ENCODE measurements at regions not wholly inside any gene's neighbourhood (a gene's known extent, or its start where the extent isn't known, plus 50 kb on each side); places are given as distances from the start of the nearest gene placed in this dataset.
A peak's percentile ranks its signal among the peaks of the same experiment; 100 is the strongest.

DNA sequence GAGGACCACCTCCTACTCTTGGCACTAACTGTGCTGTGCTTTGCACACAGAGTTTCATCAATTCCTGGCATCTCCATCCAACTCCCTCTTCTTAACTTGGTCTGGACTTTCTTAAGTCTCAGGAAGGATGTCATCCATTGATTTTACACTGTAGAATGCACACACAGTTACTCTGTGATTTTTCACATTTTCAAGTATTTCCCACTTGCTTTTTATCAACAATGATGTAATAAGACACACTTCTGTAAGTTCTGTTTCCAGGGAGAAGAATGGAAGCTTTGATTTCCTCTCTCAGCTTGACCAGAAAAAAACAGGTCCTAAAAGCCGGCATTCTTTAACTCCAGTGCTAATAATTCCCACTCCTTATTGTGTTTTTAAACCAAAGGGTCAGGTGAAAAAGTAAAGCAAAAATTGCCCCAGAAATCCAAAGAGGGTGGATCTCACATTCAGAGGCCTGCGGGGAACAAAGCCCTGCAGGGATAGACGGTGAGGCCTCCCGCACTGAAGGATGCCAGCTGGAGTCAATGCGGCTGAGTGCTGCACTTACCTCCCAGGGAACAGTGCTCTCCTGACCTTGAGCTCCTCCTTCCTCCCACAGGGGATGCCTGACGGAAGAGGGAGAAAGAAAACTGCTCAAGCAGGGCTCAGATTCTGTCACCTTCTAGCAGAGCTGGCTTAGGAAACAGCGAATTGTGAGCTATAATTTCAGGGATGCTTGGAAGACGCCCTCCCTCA is 83.1 kb downstream of the PDCL3 start:
- H3K79me2 ChIP-seq (ENCODE audit: control insufficient read depth, insufficient read depth, low read length) = no peaks in the 10 kb centered on the region
- POLR2A ChIA-PET = interaction anchor here (0.6 kb wide), 1 partner anchor 1953 kb away, joined by 3 read pairs; no protein-coding TSS in a partner anchor
- H2AFZ ChIP-seq (ENCODE audit: control insufficient read depth, low read depth, low read length) = no peak overlapping the region
- RAD21 ChIA-PET (ENCODE audit: unreplicated experiment) = no interaction called here
- intact Hi-C loops (cut with micrococcal nuclease; ENCODE audit: unreplicated experiment) = no loop called here
- CTCF ChIA-PET = no interaction called here
- no peak for FAIRE-seq
- H3K27ac ChIP-seq (ENCODE audit: control insufficient read depth, insufficient read depth) = no peak overlapping the region
- BruUV-seq (replicated peaks) = no TSS peak
- no peaks in the 10 kb centered on the region for H3K4me1 ChIP-seq (ENCODE audit: control insufficient read depth, insufficient read depth, low read length)
- H3K9ac ChIP-seq (ENCODE audit: control insufficient read depth, insufficient read depth, low read length) = no peak overlapping the region
- no peak for TF ChIP-seq IRF3 (IDR thresholded peaks at IDR 0.05)
- in situ Hi-C loops (cut with MboI) = no loop called here
- no peak overlapping the region for H3K4me3 ChIP-seq
- no peak for ATAC-seq
- WGBS (ENCODE audit: insufficient coverage, insufficient replicate concordance, low lambda C conversion rate, missing lambda C conversion rate) = 57% methylated on average over 8 of the region's 8 CpGs
- no peaks in the 10 kb centered on the region for H3K36me3 ChIP-seq (ENCODE audit: control insufficient read depth in 2 of 2, insufficient read depth in 2 of 2, low read length in 1 of 2)
- no peaks in the 10 kb centered on the region; a peak in 1 of 4 replicates for H3K27me3 ChIP-seq (replicated peaks in 1 of 2; ENCODE audit: control insufficient read depth in 2 of 2, insufficient read depth in 2 of 2, low read length in 1 of 2)
- no peaks in the 10 kb centered on the region for H4K20me1 ChIP-seq (ENCODE audit: control insufficient read depth, insufficient read depth)
- no peak for DNase-seq (ENCODE audit: low read depth, low spot score)
- H3K4me2 ChIP-seq (ENCODE audit: control insufficient read depth, insufficient read depth) = no peak overlapping the region
- SMC1A ChIA-PET (ENCODE audit: uncharacterized antibody, unreplicated experiment) = no interaction called here
- no peaks in the 10 kb centered on the region; the same call in 2 of the 3 replicates for H3K9me3 ChIP-seq (replicated peaks; ENCODE audit: control insufficient read depth, insufficient read depth, low read length)

DNA sequence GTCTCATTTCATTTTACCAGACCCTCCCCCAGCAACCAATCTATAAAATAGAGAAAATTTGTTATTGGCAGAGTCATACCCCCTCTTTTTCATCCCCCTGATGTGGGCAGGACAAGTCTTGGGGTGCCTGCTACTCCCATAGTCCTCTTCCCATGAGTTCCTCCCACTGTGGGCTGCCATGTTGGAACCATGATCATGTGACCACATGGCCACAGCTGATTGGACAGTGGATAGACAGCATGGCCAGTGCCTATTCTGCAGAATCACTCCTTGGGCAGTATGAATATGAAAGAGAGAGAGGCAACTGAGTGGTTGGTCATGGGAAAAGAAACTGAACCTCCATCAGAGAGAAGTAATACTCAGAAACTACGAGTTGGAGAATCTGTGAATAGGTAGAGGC is 84.9 kb downstream of the PDCL3 start:
- ChIA-PET RAD21 (ENCODE audit: unreplicated experiment) (no interaction called here), POLR2A (no interaction called here), SMC1A (ENCODE audit: uncharacterized antibody, unreplicated experiment) (no interaction called here), CTCF (no interaction called here)
- H3K27me3 ChIP-seq (replicated peaks in 1 of 2; ENCODE audit: control insufficient read depth in 2 of 2, insufficient read depth in 2 of 2, low read length in 1 of 2) = peaks cover 0 to 3% of the 10 kb centered on the region in 2 experiments; a peak in 1 of 4 replicates
- TF ChIP-seq, protein P1, sequence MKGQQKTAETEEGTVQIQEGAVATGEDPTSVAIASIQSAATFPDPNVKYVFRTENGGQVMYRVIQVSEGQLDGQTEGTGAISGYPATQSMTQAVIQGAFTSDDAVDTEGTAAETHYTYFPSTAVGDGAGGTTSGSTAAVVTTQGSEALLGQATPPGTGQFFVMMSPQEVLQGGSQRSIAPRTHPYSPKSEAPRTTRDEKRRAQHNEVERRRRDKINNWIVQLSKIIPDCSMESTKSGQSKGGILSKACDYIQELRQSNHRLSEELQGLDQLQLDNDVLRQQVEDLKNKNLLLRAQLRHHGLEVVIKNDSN (IDR thresholded peaks at IDR 0.05; ENCODE audit: borderline replicate concordance, extremely low read length, insufficient read depth, low read depth, low read length) = peak; percentile 37
- TF ChIP-seq ZNF274 (IDR thresholded peaks at IDR 0.05; ENCODE audit: insufficient read depth, insufficient read length) = no peak
- BruUV-seq (replicated peaks) = no TSS peak
- no peak overlapping the region for H3K9ac ChIP-seq (ENCODE audit: control insufficient read depth, insufficient read depth, low read length)
- H3K4me3 ChIP-seq = no peak overlapping the region
- no peaks in the 10 kb centered on the region; the same call in 2 of the 3 replicates for H3K9me3 ChIP-seq (replicated peaks; ENCODE audit: control insufficient read depth, insufficient read depth, low read length)
- H3K4me2 ChIP-seq (ENCODE audit: control insufficient read depth, insufficient read depth) = no peak overlapping the region
- no peaks in the 10 kb centered on the region for H3K36me3 ChIP-seq (ENCODE audit: control insufficient read depth in 2 of 2, insufficient read depth in 2 of 2, low read length in 1 of 2)
- 0% methylated on average over 1 of the region's 1 CpG for WGBS (ENCODE audit: insufficient coverage, insufficient replicate concordance, low lambda C conversion rate, missing lambda C conversion rate)
- H3K4me1 ChIP-seq (ENCODE audit: control insufficient read depth, insufficient read depth, low read length) = no peaks in the 10 kb centered on the region
- DNase-seq (ENCODE audit: low read depth, low spot score) = no peak
- in situ Hi-C loops (cut with MboI) (no loop called here), intact Hi-C loops (cut with micrococcal nuclease; ENCODE audit: unreplicated experiment) (no loop called here)
- H3K79me2 ChIP-seq (ENCODE audit: control insufficient read depth, insufficient read depth, low read length) = no peaks in the 10 kb centered on the region
- H2AFZ ChIP-seq (ENCODE audit: control insufficient read depth, low read depth, low read length) = no peak overlapping the region
- no peak overlapping the region for H3K27ac ChIP-seq (ENCODE audit: control insufficient read depth, insufficient read depth)
- no peaks in the 10 kb centered on the region for H4K20me1 ChIP-seq (ENCODE audit: control insufficient read depth, insufficient read depth)
- no peak for FAIRE-seq
- no peak for ATAC-seq

Measured in GM12878 (cell line).